ENCODE measurements at regions not wholly inside any gene's neighbourhood (a gene's known extent, or its start where the extent isn't known, plus 50 kb on each side); places are given as distances from the start of the nearest gene placed in this dataset.

- no peak for DNase-seq
These were observed 170.3 kb downstream of the TMEM18 start for GRCh38 chr2:506866-507265.

- no peak for DNase-seq
These were observed 170.8 kb downstream of the TMEM18 start for GRCh38 chr2:506451-506850.

- DNase-seq, result no peak
These were observed 171.3 kb downstream of the TMEM18 start for GRCh38 chr2:505941-506340.

GRCh38 chr2:503288-503999 lies 173.8 kb downstream of the TMEM18 start:
- no peak for DNase-seq

- DNase-seq, result no peak
These were observed 174.4 kb downstream of the TMEM18 start for GRCh38 chr2:502831-503230.

GRCh38 chr2:501667-502066 lies 175.5 kb downstream of the TMEM18 start:
- DNase-seq, result no peak

- DNase-seq, result no peak
These were observed 176.1 kb downstream of the TMEM18 start for GRCh38 chr2:501130-501529.

- no peak for DNase-seq
These were observed 177.5 kb downstream of the TMEM18 start for GRCh38 chr2:499726-500125.

GRCh38 chr2:498493-499178 lies 178.6 kb downstream of the TMEM18 start:
- no peak for DNase-seq

GRCh38 chr2:497770-498492 lies 179.3 kb downstream of the TMEM18 start:
- DNase-seq, result no peak

- no peak for DNase-seq
These were observed 180.5 kb downstream of the TMEM18 start for GRCh38 chr2:496729-497128.

- DNase-seq, result no peak
These were observed 181.4 kb downstream of the TMEM18 start for GRCh38 chr2:495745-496275.

GRCh38 chr2:494853-495252 lies 182.4 kb downstream of the TMEM18 start:
- DNase-seq, result no peak

GRCh38 chr2:493228-493627 lies 184.0 kb downstream of the TMEM18 start:
- DNase-seq, result no peak

- no peak for DNase-seq
These were observed 185.0 kb downstream of the TMEM18 start for GRCh38 chr2:492178-492577.

- no peak for DNase-seq
These were observed 187.4 kb downstream of the TMEM18 start for GRCh38 chr2:489838-490237.

- no peak for DNase-seq
These were observed 188.1 kb downstream of the TMEM18 start for GRCh38 chr2:489084-489483.

- no peak for DNase-seq
These were observed 189.8 kb downstream of the TMEM18 start for GRCh38 chr2:487186-488079.

GRCh38 chr2:486371-486770 lies 190.8 kb downstream of the TMEM18 start:
- no peak for DNase-seq

- no peak for DNase-seq
These were observed 193.5 kb upstream of the ALKAL2 start for GRCh38 chr2:481388-481787.

- no peak for DNase-seq
These were observed 191.7 kb upstream of the ALKAL2 start for GRCh38 chr2:479490-480176.

- DNase-seq, result no peak
These were observed 191.1 kb upstream of the ALKAL2 start for GRCh38 chr2:479031-479430.

Measured in NCI-H1048 (cell line).